HL-60 (cell line): ENCODE measurements at regions not wholly inside any gene's neighbourhood (a gene's known extent, or its start where the extent isn't known, plus 50 kb on each side); places are given as distances from the start of the nearest gene placed in this dataset.

Source experiments
- GABPA ChIP-seq: IDR thresholded peaks from 2 replicates; pipeline ENCODE4 v1.6.1; 2012; ENCODE audit warnings: low read depth
- TF ChIP-seq, protein P1 (sequence below): IDR thresholded peaks from one replicate; pipeline ENCODE4 v1.5.1; 2011; ENCODE audit warnings: low read length, control low read depth, inconsistent platforms; ENCODE audit not compliant: insufficient read depth

DNA sequence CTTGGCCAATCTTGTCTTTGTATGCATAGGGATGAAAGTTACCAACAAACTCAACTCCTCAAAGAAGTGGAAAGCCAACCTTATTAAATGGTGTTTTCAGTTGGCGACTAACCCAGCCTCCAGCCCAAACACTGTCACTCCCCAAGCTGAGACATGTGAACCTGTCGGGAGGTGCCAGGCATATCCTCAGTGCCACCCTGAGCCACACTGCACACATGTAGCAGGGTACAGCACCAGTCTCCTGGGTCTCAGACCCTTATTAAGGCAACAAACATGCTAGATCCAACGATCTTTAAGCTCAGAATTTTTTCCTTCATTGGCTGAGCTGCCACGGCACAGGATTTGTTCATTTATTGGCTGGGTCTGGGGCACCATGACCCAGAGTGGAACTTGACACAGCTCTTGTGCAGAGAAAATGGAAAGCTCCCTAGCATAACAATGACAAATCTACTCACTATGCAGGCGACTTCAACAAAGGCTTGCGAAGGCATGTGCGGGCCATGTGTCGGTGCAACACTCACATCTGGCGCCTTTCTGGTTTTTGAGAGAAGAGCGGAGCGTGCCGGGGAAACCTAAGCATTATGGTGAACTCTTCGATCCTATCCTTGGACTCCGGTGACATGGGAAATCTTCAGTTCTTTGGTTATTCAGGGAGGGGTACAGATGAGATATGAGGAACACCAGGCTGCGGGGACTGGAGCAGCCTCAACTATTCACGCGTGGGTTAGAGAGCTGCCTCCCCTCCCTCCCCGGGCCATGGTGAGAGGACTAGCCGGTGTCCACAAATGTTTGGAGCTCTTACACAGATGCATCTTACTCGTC, 190.1 kb downstream of the FAM43A start:
- TF ChIP-seq, protein P1, sequence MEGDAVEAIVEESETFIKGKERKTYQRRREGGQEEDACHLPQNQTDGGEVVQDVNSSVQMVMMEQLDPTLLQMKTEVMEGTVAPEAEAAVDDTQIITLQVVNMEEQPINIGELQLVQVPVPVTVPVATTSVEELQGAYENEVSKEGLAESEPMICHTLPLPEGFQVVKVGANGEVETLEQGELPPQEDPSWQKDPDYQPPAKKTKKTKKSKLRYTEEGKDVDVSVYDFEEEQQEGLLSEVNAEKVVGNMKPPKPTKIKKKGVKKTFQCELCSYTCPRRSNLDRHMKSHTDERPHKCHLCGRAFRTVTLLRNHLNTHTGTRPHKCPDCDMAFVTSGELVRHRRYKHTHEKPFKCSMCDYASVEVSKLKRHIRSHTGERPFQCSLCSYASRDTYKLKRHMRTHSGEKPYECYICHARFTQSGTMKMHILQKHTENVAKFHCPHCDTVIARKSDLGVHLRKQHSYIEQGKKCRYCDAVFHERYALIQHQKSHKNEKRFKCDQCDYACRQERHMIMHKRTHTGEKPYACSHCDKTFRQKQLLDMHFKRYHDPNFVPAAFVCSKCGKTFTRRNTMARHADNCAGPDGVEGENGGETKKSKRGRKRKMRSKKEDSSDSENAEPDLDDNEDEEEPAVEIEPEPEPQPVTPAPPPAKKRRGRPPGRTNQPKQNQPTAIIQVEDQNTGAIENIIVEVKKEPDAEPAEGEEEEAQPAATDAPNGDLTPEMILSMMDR: no peak
- no peak for TF ChIP-seq GABPA
